ENCODE measurements at regions not wholly inside any gene's neighbourhood (a gene's known extent, or its start where the extent isn't known, plus 50 kb on each side); places are given as distances from the start of the nearest gene placed in this dataset.

GRCh38 chr18:76121011-76121410, 374.0 kb downstream of the ZNF516 start:
- no peak for DNase-seq (ENCODE audit: low spot score)

- no peak for DNase-seq (ENCODE audit: low spot score)
Measured at GRCh38 chr18:76115580-76115979, 379.5 kb downstream of the ZNF516 start.

- no peak for DNase-seq (ENCODE audit: low spot score)
Measured at GRCh38 chr18:76113101-76113500, 381.9 kb downstream of the ZNF516 start.

GRCh38 chr18:76102626-76103025, 392.4 kb downstream of the ZNF516 start:
- no peak for DNase-seq (ENCODE audit: low spot score)

GRCh38 chr18:76102156-76102555, 392.9 kb downstream of the ZNF516 start:
- no peak for DNase-seq (ENCODE audit: low spot score)

- no peak for DNase-seq (ENCODE audit: low spot score)
Measured at GRCh38 chr18:76099931-76100457, 395.0 kb downstream of the ZNF516 start.

GRCh38 chr18:76098674-76099411, 396.2 kb downstream of the ZNF516 start:
- DNase-seq (ENCODE audit: low spot score), result no peak

GRCh38 chr18:76081536-76081935, 413.5 kb downstream of the ZNF516 start:
- DNase-seq (ENCODE audit: low spot score), result no peak

GRCh38 chr18:76080430-76080829, 414.6 kb downstream of the ZNF516 start:
- no peak for DNase-seq (ENCODE audit: low spot score)

- DNase-seq (ENCODE audit: low spot score), result no peak
Measured at GRCh38 chr18:76075777-76076176, 419.3 kb downstream of the ZNF516 start.

GRCh38 chr18:76064998-76065397, 430.0 kb downstream of the ZNF516 start:
- no peak for DNase-seq (ENCODE audit: low spot score)

GRCh38 chr18:76058146-76058545, 436.9 kb downstream of the ZNF516 start:
- no peak for DNase-seq (ENCODE audit: low spot score)

GRCh38 chr18:76057386-76057785, 437.7 kb downstream of the ZNF516 start:
- no peak for DNase-seq (ENCODE audit: low spot score)

- DNase-seq (ENCODE audit: low spot score), result no peak
Measured at GRCh38 chr18:76056471-76057110, 438.5 kb downstream of the ZNF516 start.

GRCh38 chr18:76055578-76055977, 439.5 kb downstream of the ZNF516 start:
- no peak for DNase-seq (ENCODE audit: low spot score)

- DNase-seq (ENCODE audit: low spot score), result no peak
Measured at GRCh38 chr18:76055025-76055424, 440.0 kb downstream of the ZNF516 start.

GRCh38 chr18:76054156-76054555, 440.9 kb downstream of the ZNF516 start:
- no peak for DNase-seq (ENCODE audit: low spot score)

GRCh38 chr18:76053551-76053950, 441.5 kb downstream of the ZNF516 start:
- no peak for DNase-seq (ENCODE audit: low spot score)

GRCh38 chr18:76052227-76052595, 442.8 kb downstream of the ZNF516 start:
- no peak for DNase-seq (ENCODE audit: low spot score)

GRCh38 chr18:76051396-76052226, 443.4 kb downstream of the ZNF516 start:
- DNase-seq (ENCODE audit: low spot score), result no peak

GRCh38 chr18:76046221-76046620, 448.8 kb downstream of the ZNF516 start:
- no peak for DNase-seq (ENCODE audit: low spot score)

GRCh38 chr18:76042511-76042910, 452.5 kb downstream of the ZNF516 start:
- DNase-seq (ENCODE audit: low spot score), result no peak

- DNase-seq (ENCODE audit: low spot score), result no peak
Measured at GRCh38 chr18:76018210-76018609, 476.8 kb downstream of the ZNF516 start.

Data from hepatic stellate cell (primary cell).